ENCODE measurements at regions not wholly inside any gene's neighbourhood (a gene's known extent, or its start where the extent isn't known, plus 50 kb on each side); places are given as distances from the start of the nearest gene placed in this dataset.

- no peak for DNase-seq
Observed at GRCh38 chr17:45730192-45730591, 53.9 kb upstream of the CRHR1 start.

- no peak for DNase-seq
Observed at GRCh38 chr17:45731459-45731858, 52.7 kb upstream of the CRHR1 start.

GRCh38 chr17:45732926-45733505 lies 51.1 kb upstream of the CRHR1 start:
- DNase-seq = no peak

- no peak for DNase-seq
Observed at GRCh38 chr17:45733781-45734180, 50.3 kb upstream of the CRHR1 start.

Measured in NCI-H187 (cell line).